ENCODE measurements at regions not wholly inside any gene's neighbourhood (a gene's known extent, or its start where the extent isn't known, plus 50 kb on each side); places are given as distances from the start of the nearest gene placed in this dataset.

DNA sequence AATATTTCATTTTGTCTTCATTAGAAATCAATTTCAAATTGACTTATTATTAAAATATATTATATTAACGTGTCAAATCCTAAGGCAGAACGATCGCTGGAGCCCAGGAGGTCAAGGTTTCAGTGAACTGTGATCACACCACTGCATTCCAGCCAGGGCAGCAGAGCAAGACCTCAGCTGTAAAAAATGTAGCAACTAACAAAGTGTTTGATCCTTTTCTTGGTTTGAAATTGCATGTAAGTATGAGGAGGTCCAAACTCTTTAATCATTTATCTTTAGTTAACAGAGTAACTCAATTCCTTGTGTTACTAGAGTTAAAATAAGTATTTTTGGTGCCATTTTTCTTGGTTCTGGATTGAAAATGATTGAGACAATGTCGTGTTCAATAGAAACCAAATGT, 1033.9 kb downstream of the NLGN4X start:
- Histone ChIP-seq H3K27ac (ENCODE audit: low read depth in 1 of 2, low read length in 2 of 2) (no peak overlapping the region), H3K4me3 (ENCODE audit: low read depth in 1 of 3, low read length in 3 of 3) (no peak overlapping the region), H3K9ac (ENCODE audit: low read depth in 1 of 2, low read length in 2 of 2) (no peak overlapping the region), H3K4me1 (ENCODE audit: control insufficient read depth in 4 of 4, insufficient read depth in 4 of 4, low read length in 3 of 4) (no peaks in the 10 kb centered on the region), H3K36me3 (ENCODE audit: control insufficient read depth in 4 of 4, insufficient read depth in 3 of 4, low read depth in 1 of 4, low read length in 3 of 4) (no peaks in the 10 kb centered on the region), H3K9me3 (ENCODE audit: control insufficient read depth in 4 of 4, low read length in 3 of 4) (no peaks in the 10 kb centered on the region), H3K27me3 (ENCODE audit: control insufficient read depth in 4 of 4, insufficient read depth in 4 of 4, low read length in 3 of 4) (no peaks in the 10 kb centered on the region)
- TF ChIP-seq, protein P1, sequence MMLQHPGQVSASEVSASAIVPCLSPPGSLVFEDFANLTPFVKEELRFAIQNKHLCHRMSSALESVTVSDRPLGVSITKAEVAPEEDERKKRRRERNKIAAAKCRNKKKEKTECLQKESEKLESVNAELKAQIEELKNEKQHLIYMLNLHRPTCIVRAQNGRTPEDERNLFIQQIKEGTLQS (IDR thresholded peaks at IDR 0.05): no peak
- TF ChIP-seq NR2F2 (IDR thresholded peaks at IDR 0.05) (no peak), JUND (IDR thresholded peaks at IDR 0.05) (no peak), HNF4G (IDR thresholded peaks at IDR 0.05) (no peak), FOXA2 (IDR thresholded peaks at IDR 0.05) (no peak), TAF1 (conservative IDR thresholded peaks at IDR 0.05) (no peak), GABPA (IDR thresholded peaks at IDR 0.05 in 1 of 2, conservative IDR thresholded peaks at IDR 0.05 in 1 of 2) (no peak), YY1 (IDR thresholded peaks at IDR 0.05) (no peak), REST (IDR thresholded peaks at IDR 0.05) (no peak), EGR1 (IDR thresholded peaks at IDR 0.05; ENCODE audit: low read depth in 2 of 2) (no peak), RXRA (IDR thresholded peaks at IDR 0.05) (no peak), HNF4A (conservative IDR thresholded peaks at IDR 0.05) (no peak), FOXA1 (IDR thresholded peaks at IDR 0.05) (no peak), RAD21 (IDR thresholded peaks at IDR 0.05) (no peak)
- TF ChIP-seq, protein P2, sequence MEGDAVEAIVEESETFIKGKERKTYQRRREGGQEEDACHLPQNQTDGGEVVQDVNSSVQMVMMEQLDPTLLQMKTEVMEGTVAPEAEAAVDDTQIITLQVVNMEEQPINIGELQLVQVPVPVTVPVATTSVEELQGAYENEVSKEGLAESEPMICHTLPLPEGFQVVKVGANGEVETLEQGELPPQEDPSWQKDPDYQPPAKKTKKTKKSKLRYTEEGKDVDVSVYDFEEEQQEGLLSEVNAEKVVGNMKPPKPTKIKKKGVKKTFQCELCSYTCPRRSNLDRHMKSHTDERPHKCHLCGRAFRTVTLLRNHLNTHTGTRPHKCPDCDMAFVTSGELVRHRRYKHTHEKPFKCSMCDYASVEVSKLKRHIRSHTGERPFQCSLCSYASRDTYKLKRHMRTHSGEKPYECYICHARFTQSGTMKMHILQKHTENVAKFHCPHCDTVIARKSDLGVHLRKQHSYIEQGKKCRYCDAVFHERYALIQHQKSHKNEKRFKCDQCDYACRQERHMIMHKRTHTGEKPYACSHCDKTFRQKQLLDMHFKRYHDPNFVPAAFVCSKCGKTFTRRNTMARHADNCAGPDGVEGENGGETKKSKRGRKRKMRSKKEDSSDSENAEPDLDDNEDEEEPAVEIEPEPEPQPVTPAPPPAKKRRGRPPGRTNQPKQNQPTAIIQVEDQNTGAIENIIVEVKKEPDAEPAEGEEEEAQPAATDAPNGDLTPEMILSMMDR (IDR thresholded peaks at IDR 0.05; ENCODE audit: low read depth, low read length, missing input control): no peak
- TF ChIP-seq, protein P3, sequence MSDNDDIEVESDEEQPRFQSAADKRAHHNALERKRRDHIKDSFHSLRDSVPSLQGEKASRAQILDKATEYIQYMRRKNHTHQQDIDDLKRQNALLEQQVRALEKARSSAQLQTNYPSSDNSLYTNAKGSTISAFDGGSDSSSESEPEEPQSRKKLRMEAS (IDR thresholded peaks at IDR 0.05): no peak
- no peak for DNase-seq (ENCODE audit: low spot score)
- WGBS: 57% methylated on average over 4 of the region's 4 CpGs

- DNase-seq (ENCODE audit: low spot score): no peak
- WGBS: 54% methylated on average over 12 of the region's 12 CpGs
- H3K27ac ChIP-seq (ENCODE audit: low read depth in 1 of 2, low read length in 2 of 2): no peak overlapping the region
- no peak overlapping the region for H3K9ac ChIP-seq (ENCODE audit: low read depth in 1 of 2, low read length in 2 of 2)
- no peaks in the 10 kb centered on the region for H3K9me3 ChIP-seq (ENCODE audit: control insufficient read depth in 4 of 4, low read length in 3 of 4)
- H3K27me3 ChIP-seq (ENCODE audit: control insufficient read depth in 4 of 4, insufficient read depth in 4 of 4, low read length in 3 of 4): no peaks in the 10 kb centered on the region
- H3K4me3 ChIP-seq (ENCODE audit: low read depth in 1 of 3, low read length in 3 of 3): no peak overlapping the region
- H3K4me1 ChIP-seq (ENCODE audit: control insufficient read depth in 4 of 4, insufficient read depth in 4 of 4, low read length in 3 of 4): no peaks in the 10 kb centered on the region
- H3K36me3 ChIP-seq (ENCODE audit: control insufficient read depth in 4 of 4, insufficient read depth in 3 of 4, low read depth in 1 of 4, low read length in 3 of 4): no peaks in the 10 kb centered on the region
- TF ChIP-seq, protein P2 (IDR thresholded peaks at IDR 0.05; ENCODE audit: low read depth, low read length, missing input control): no peak
- TF ChIP-seq ZBTB33 (IDR thresholded peaks at IDR 0.05) (no peak), GABPA (IDR thresholded peaks at IDR 0.05 in 1 of 2, conservative IDR thresholded peaks at IDR 0.05 in 1 of 2) (no peak), TAF1 (conservative IDR thresholded peaks at IDR 0.05) (no peak), HNF4G (IDR thresholded peaks at IDR 0.05) (no peak), YY1 (IDR thresholded peaks at IDR 0.05) (no peak), SP1 (IDR thresholded peaks at IDR 0.05) (no peak), RXRA (IDR thresholded peaks at IDR 0.05) (no peak), EGR1 (IDR thresholded peaks at IDR 0.05; ENCODE audit: low read depth in 2 of 2) (no peak), NR2F2 (IDR thresholded peaks at IDR 0.05) (no peak), RAD21 (IDR thresholded peaks at IDR 0.05) (no peak), REST (IDR thresholded peaks at IDR 0.05) (no peak)
These were observed 1048.4 kb downstream of the NLGN4X start for GRCh38 chrX:5180135-5180741.

Data from liver (tissue), 8 donors.